ENCODE measurements at regions not wholly inside any gene's neighbourhood (a gene's known extent, or its start where the extent isn't known, plus 50 kb on each side); places are given as distances from the start of the nearest gene placed in this dataset.

GRCh38 chr6:54719633-54720032, 126.9 kb upstream of the FAM83B start:
- no peak overlapping the region for H3K27ac ChIP-seq (ENCODE audit: extremely low read depth, low read depth, low read length)
- POLR2A ChIA-PET, result no interaction called here
- CTCF ChIA-PET (ENCODE audit: low intra/inter-chr PET ratio), result no interaction called here
- H3K36me3 ChIP-seq (ENCODE audit: control insufficient read depth, insufficient read depth, low read length), result no peaks in the 10 kb centered on the region
- no TSS peak for BruUV-seq (replicated peaks)
- no peaks in the 10 kb centered on the region for H3K4me1 ChIP-seq (replicated peaks in 1 of 2; ENCODE audit: control insufficient read depth in 2 of 2, insufficient read depth in 2 of 2, low read length in 2 of 2)
- no peaks in the 10 kb centered on the region for H4K20me1 ChIP-seq (replicated peaks; ENCODE audit: control insufficient read depth, insufficient read depth, low read length)
- no peak overlapping the region for H3K4me2 ChIP-seq (ENCODE audit: insufficient read depth, low read length)
- intact Hi-C loops (cut with micrococcal nuclease) (no loop called here), in situ Hi-C loops (cut with MboI) (no loop called here)
- H3K9me3 ChIP-seq (replicated peaks; ENCODE audit: control insufficient read depth, insufficient read depth, low read depth, low read length), result no peaks in the 10 kb centered on the region
- no peaks in the 10 kb centered on the region for H3K79me2 ChIP-seq (ENCODE audit: control insufficient read depth, insufficient read depth, low read length)
- no peak overlapping the region for H3K4me3 ChIP-seq
- no peak overlapping the region for H3K9ac ChIP-seq (ENCODE audit: insufficient read depth in 1 of 2, low read depth in 2 of 2, low read length in 2 of 2)
- DNase-seq (ENCODE audit: extremely low read depth in 1 of 4, low spot score in 3 of 4) (no peak), ATAC-seq (no peak), FAIRE-seq (no peak)
- WGBS (ENCODE audit: insufficient coverage, low coverage, missing lambda C conversion rate), result no CpG with 5 or more reads among the region's 1 CpG
- no peaks in the 10 kb centered on the region for H3K9me1 ChIP-seq (ENCODE audit: control insufficient read depth, insufficient read depth, low read length)
- H3K27me3 ChIP-seq (ENCODE audit: control insufficient read depth in 2 of 2, insufficient read depth in 2 of 2, low read length in 2 of 2), result no peaks in the 10 kb centered on the region
- TF ChIP-seq MLLT1 (IDR thresholded peaks at IDR 0.05) (no peak), ZFP91 (CRISPR knock-in tag; IDR thresholded peaks at IDR 0.05) (no peak), ERF (CRISPR knock-in tag; IDR thresholded peaks at IDR 0.05) (no peak), CC2D1A (IDR thresholded peaks at IDR 0.05) (no peak), ELK1 (CRISPR knock-in tag; IDR thresholded peaks at IDR 0.05) (no peak), NONO (IDR thresholded peaks at IDR 0.05; ENCODE audit: low read depth in 2 of 2, low read length in 1 of 2) (no peak)
- H2AFZ ChIP-seq (ENCODE audit: low read depth, low read length), result no peak overlapping the region
